AG09309 (cell line): ENCODE measurements at regions not wholly inside any gene's neighbourhood (a gene's known extent, or its start where the extent isn't known, plus 50 kb on each side); places are given as distances from the start of the nearest gene placed in this dataset.

Experiments
- DNase-seq: peaks from one replicate; pipeline ENCODE4 v3.0.0-alpha.2; 2010; ENCODE audit warnings: low read depth
- H3K4me3 ChIP-seq: 2 replicates; pipeline ENCODE4 v1.5.1; 2011; ENCODE audit warnings: mild to moderate bottlenecking, low read depth, low read length, moderate library complexity; ENCODE audit not compliant: control insufficient read depth
- CTCF ChIP-seq: IDR thresholded peaks from 2 replicates; pipeline ENCODE4 v1.5.1; 2011; ENCODE audit warnings: mild to moderate bottlenecking, low read depth, low read length, inconsistent platforms; ENCODE audit not compliant: insufficient read depth, control insufficient read depth; ENCODE audit errors: missing control alignments

GRCh38 chr1:90778486-90778885, 61.4 kb upstream of the BARHL2 start:
- DNase-seq = no peak
- no peak overlapping the region for H3K4me3 ChIP-seq
- TF ChIP-seq CTCF = no peak

- no peak overlapping the region for H3K4me3 ChIP-seq
- no peak for DNase-seq
- no peak for TF ChIP-seq CTCF
Measured at GRCh38 chr1:90773812-90774211, 56.7 kb upstream of the BARHL2 start.

GRCh38 chr1:90768826-90769225, 51.7 kb upstream of the BARHL2 start:
- H3K4me3 ChIP-seq = no peak overlapping the region
- DNase-seq = no peak
- TF ChIP-seq CTCF = no peak

GRCh38 chr1:90768098-90768497, 51.0 kb upstream of the BARHL2 start:
- no peak for TF ChIP-seq CTCF
- no peak for DNase-seq
- no peak overlapping the region for H3K4me3 ChIP-seq
